Transverse colon (tissue), 4 donors: ENCODE measurements at regions not wholly inside any gene's neighbourhood (a gene's known extent, or its start where the extent isn't known, plus 50 kb on each side); places are given as distances from the start of the nearest gene placed in this dataset.

ENCODE experiments used
- DNase-seq: peaks from one replicate; pipeline ENCODE4 v3.0.0-alpha.2; 2019
- H3K27ac ChIP-seq, 4 donors: fragments of 200-600 bp; sonication (generic); 2 replicates each; pipeline ENCODE4 v1.5.1; 2016 to 2018; ENCODE audit warnings: inconsistent platforms in 4 of 4
- H3K27me3 ChIP-seq: fragments of 200-600 bp; sonication (generic); 2 replicates; pipeline ENCODE4 v1.5.1; 2017; ENCODE audit warnings: inconsistent platforms
- H3K36me3 ChIP-seq, 4 donors: fragments of 200-600 bp; sonication (generic); 2 replicates each; pipeline ENCODE4 v1.5.1; 2017 to 2019; ENCODE audit warnings: inconsistent platforms in 4 of 4
- H3K4me1 ChIP-seq, 4 donors: fragments of 200-600 bp; sonication (generic); 2 replicates each; pipeline ENCODE4 v1.5.1; 2017 to 2020; ENCODE audit warnings: inconsistent platforms in 4 of 4
- H3K4me3 ChIP-seq, 4 donors: fragments of 200-600 bp; sonication (generic); 1 replicate in 1 of 4; 2 replicates in 3 of 4; pipeline versions ENCODE4 v1.5.1 to v1.6.1; 2017 to 2019; ENCODE audit warnings: inconsistent platforms in 4 of 4
- H3K9me3 ChIP-seq, 2 donors: fragments of 200-600 bp; sonication (generic); 2 replicates each; pipeline ENCODE4 v1.5.1; 2017 to 2019; ENCODE audit warnings: inconsistent platforms in 2 of 2
- CTCF ChIP-seq, 5 experiments: fragments of 200-600 bp in 3 of 5; fragments of 450-650 bp in 2 of 5; sonication (generic) in 3 of 5; IDR thresholded peaks; 1 replicate in 2 of 5; 2 replicates in 3 of 5; pipeline ENCODE4 v1.5.1; 2016 to 2017; ENCODE audit warnings: antibody characterized with exemption in 5 of 5, inconsistent platforms in 3 of 5, mild to moderate bottlenecking in 2 of 5, moderate library complexity in 1 of 5
- EP300 ChIP-seq: sonication (generic); formaldehyde crosslinking; IDR thresholded peaks from one replicate; pipeline ENCODE4 v1.6.1; 2017; ENCODE audit warnings: antibody characterized with exemption, low read depth
- POLR2A ChIP-seq: fragments of 450-650 bp; IDR thresholded peaks from one replicate; pipeline ENCODE4 v1.6.1; 2016; ENCODE audit warnings: antibody characterized with exemption, mild to moderate bottlenecking, moderate library complexity
- POLR2AphosphoS5 ChIP-seq, 3 donors: sonication (generic); formaldehyde crosslinking; IDR thresholded peaks; one replicate each; pipeline ENCODE4 v1.6.1; 2016; ENCODE audit warnings: antibody characterized with exemption in 3 of 3
- WGBS, 2 donors: methylation state at CpG; one replicate each; pipeline ENCODE4 v1.1.5; 2018; ENCODE audit warnings: low coverage in 1 of 2; 5-methylcytosine and 5-hydroxymethylcytosine counted together
- in situ Hi-C, 4 donors: fragments of 200-750 bp; cut with MboI; loops; one replicate each; pipeline versions ENCODE4 v1.15.0 to v1.15.1; 2017; ENCODE audit warnings: low sequenced_read_pairs in 3 of 4, low pct_ligation_motif_present in 1 of 4, low pct_unique_long_range_greater_than_20kb in 1 of 4
- intact Hi-C: fragments of 100-400 bp; cut with DNase I; formaldehyde crosslinking; loops from one replicate; pipeline ENCODE4 v1.15.1; 2023; ENCODE audit warnings: low total_unique reads

GRCh38 chr1:198923993-198924392 lies 285.2 kb downstream of the PTPRC start:
- peak overlapping the region in 2 of 4 donors; percentile 34 to 37 for H3K27ac ChIP-seq
- 75 to 81% methylated on average over 1 of the region's 1 CpG for WGBS, 2 donors
- peaks cover 0 to 10% (median 0%) of the 10 kb centered on the region in 4 donors for H3K4me1 ChIP-seq
- no peaks in the 10 kb centered on the region for H3K9me3 ChIP-seq
- no peak overlapping the region for H3K4me3 ChIP-seq
- H3K36me3 ChIP-seq: no peaks in the 10 kb centered on the region
- intact Hi-C loops (no loop called here), in situ Hi-C loops (no loop called here)
- no peak for DNase-seq
- TF ChIP-seq EP300 (no peak), CTCF (IDR thresholded peaks at IDR 0.05) (no peak), POLR2AphosphoS5 (IDR thresholded peaks at IDR 0.05) (no peak), POLR2A (no peak)
- no peaks in the 10 kb centered on the region for H3K27me3 ChIP-seq

GRCh38 chr1:198925567-198925966 lies 286.7 kb downstream of the PTPRC start:
- intact Hi-C loops (no loop called here), in situ Hi-C loops (no loop called here)
- TF ChIP-seq EP300 (no peak), POLR2A (no peak), CTCF (IDR thresholded peaks at IDR 0.05) (no peak), POLR2AphosphoS5 (IDR thresholded peaks at IDR 0.05) (no peak)
- no peak overlapping the region for H3K4me3 ChIP-seq
- peaks cover 0 to 6% (median 0%) of the 10 kb centered on the region in 4 donors for H3K4me1 ChIP-seq
- no peak overlapping the region for H3K27ac ChIP-seq
- no peaks in the 10 kb centered on the region for H3K27me3 ChIP-seq
- DNase-seq: no peak
- no peaks in the 10 kb centered on the region for H3K9me3 ChIP-seq
- H3K36me3 ChIP-seq: no peaks in the 10 kb centered on the region

DNA sequence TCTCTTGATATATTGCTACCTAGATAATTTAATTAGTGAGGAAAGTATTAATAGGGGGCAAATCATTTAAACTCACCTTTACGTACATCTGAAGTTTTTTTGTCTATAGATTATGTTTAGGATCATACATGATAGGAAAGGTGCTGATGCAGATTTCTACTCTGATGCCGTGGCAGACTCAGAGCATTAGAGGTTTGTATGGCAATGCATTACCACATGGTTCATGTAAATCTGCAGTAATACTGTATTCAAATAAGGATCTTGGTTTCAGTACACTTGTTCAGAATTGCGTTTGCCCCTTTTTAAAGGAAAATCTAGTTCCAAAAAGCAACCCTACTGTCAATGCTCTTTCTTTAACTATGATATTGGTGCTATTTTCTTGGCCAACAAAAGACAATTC lies 288.3 kb downstream of the PTPRC start:
- WGBS, 2 donors: 69 to 80% methylated on average over 3 of the region's 3 CpGs
- Histone ChIP-seq H3K4me3 (no peak overlapping the region), H3K27me3 (no peaks in the 10 kb centered on the region), H3K9me3 (no peaks in the 10 kb centered on the region), H3K36me3 (no peaks in the 10 kb centered on the region), H3K4me1 (peaks cover 0 to 6% (median 0%) of the 10 kb centered on the region in 4 donors), H3K27ac (no peak overlapping the region)
- in situ Hi-C loops (no loop called here), intact Hi-C loops (no loop called here)
- TF ChIP-seq POLR2AphosphoS5 (IDR thresholded peaks at IDR 0.05) (no peak), EP300 (no peak), CTCF (IDR thresholded peaks at IDR 0.05) (no peak), POLR2A (no peak)
- DNase-seq: no peak

DNA sequence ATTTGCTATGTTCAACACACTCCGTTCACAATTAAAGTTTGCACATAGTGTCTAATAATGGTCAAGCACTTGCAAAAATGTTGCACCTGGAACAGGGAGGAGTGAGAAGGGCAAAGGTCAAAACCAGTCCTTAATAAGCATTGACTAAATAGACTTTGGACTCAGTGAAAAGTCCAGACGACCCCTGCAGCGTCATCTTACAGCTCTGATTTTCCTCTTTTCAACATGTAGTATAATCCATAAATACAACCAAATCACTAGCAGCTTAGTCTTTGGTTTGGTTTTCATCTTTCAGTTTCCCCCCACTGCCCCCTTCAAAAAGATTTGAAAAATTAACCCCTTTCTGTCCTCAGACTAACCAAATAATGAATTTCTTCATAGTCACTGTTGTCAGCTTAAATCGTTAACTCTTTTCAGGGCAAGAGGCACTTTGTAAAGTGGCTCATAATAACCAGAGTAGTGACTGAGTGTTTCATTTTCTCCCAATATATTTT lies 290.3 kb downstream of the PTPRC start:
- 49 to 60% methylated on average over 4 of the region's 4 CpGs for WGBS, 2 donors
- Histone ChIP-seq H3K9me3 (no peaks in the 10 kb centered on the region), H3K4me3 (no peak overlapping the region), H3K36me3 (no peaks in the 10 kb centered on the region), H3K27ac (peak overlapping the region in 1 of 4 donors; percentile 61), H3K27me3 (no peaks in the 10 kb centered on the region), H3K4me1 (peaks cover 0 to 10% (median 0%) of the 10 kb centered on the region in 4 donors)
- TF ChIP-seq POLR2AphosphoS5 (IDR thresholded peaks at IDR 0.05): no peak
- no peak for TF ChIP-seq POLR2A
- no peak for TF ChIP-seq CTCF (IDR thresholded peaks at IDR 0.05)
- no peak for TF ChIP-seq EP300
- intact Hi-C loops: no loop called here
- in situ Hi-C loops: no loop called here
- DNase-seq: no peak
